Endometrium (tissue), 2 donors: ENCODE measurements at regions not wholly inside any gene's neighbourhood (a gene's known extent, or its start where the extent isn't known, plus 50 kb on each side); places are given as distances from the start of the nearest gene placed in this dataset.
"Not testable (repeated sequence)": the region's sequence is repeated elsewhere in the genome, so short reads cannot be mapped to it uniquely, and the experiment has no call there.

Experiments
- FAIRE-seq: peaks from 2 replicates; lab custom pipeline; 2012; peaks lifted over from hg19 to GRCh38; lab: Jason Lieb, UNC
- donor health status: control.
- donor health status: control.

DNA sequence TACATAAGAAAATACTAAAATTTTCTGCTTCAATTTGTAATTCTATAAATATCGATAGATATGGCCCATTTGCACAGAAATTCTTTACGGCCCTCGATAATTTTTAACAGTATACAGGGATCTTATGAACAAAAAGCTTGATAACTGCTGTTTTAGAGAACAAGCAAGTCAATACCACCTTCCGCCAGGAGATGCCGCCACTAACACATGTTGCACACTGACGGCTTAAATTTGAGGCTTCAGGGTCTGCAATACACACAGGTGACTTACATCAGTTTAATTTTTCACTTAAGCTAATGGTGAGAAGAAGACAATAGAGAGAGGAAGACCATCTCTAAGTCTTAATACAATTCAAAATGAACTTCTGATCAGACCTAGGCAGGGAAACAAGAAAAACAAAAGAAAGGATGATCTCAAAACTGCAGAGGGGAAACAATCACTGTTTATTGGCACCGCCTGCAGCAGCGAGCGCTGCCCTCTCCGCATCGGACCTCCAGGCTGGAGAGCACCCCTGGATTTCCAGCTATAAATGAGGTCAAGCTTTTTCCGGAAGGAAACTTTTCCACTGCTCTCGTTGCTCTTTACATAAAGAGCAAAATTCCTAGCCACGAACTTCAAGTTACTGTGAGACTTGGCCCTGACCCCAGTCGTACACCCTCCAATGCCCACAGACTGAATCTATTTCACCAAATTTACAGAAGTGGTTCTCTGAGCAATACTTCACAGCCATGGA, 53.9 kb downstream of the OTOR start:
- peak; percentile 31 for FAIRE-seq

- no peak for FAIRE-seq
Observed at GRCh38 chr20:16802652-16802935, 54.4 kb downstream of the OTOR start.

GRCh38 chr20:16803965-16804792, 56.0 kb downstream of the OTOR start:
- no peak for FAIRE-seq

DNA sequence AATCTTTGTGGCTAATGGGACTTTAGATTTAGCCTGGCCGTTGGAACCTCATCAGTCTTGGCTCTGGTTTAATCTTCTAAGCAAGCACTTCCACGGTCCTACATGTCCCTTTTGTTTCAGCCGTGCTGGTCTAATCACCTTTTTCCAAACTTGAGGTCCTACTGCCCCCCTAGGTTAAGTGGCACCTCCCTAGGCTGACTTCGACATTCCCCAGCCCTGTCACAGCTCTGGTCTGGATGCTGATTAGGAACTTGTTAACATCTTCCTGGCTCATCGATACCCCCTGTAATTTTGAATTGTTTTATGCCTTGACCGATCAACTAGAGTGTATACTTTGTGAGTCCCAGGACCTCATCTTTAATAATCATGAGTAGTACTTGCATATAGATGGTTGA, 56.6 kb downstream of the OTOR start:
- FAIRE-seq: no peak

DNA sequence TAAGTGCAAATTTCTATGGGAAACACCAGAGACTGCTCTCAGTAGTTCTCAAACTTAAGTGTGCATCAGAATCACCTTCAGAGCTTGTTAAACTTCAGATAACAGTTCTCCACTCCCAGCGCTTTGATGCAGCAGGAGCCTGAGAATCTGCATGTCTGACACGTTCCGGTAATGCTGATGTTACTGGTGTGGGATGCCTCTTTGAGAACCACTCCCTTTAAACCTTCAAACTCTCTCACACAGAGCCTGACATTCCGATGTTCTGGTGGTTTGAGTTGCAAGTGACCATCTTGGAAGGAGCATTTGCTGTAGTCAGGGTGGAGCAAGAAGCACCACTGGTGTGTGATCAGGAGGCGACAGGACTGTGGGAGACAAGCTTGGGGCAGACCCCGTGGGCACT, 57.9 kb downstream of the OTOR start:
- FAIRE-seq: no peak

GRCh38 chr20:16806886-16807285, 58.7 kb downstream of the OTOR start:
- FAIRE-seq: no peak

GRCh38 chr20:16808796-16809195, 60.6 kb downstream of the OTOR start:
- no peak for FAIRE-seq

- no peak for FAIRE-seq
Observed at GRCh38 chr20:16810216-16810615, 62.1 kb downstream of the OTOR start.

DNA sequence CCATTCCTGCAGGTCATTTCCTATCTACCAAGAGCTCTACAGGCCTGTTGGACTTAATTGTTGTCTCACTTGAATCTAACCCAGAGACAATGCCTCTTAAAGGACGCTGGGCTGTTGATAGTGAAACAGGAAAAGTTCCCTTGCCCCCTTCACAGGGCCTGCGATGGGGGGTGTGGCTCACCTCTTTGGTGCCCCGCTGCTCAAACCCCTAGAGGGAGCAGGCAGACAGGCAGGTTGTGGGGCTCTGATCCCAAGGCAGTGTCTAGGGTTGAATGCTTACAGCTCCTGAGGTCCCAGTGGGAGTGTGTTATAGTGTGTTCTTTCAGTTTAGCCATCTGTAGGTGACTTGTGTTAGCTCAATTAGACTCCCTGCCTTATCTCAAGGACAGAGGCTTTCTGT, 68.0 kb downstream of the OTOR start:
- FAIRE-seq: no peak

DNA sequence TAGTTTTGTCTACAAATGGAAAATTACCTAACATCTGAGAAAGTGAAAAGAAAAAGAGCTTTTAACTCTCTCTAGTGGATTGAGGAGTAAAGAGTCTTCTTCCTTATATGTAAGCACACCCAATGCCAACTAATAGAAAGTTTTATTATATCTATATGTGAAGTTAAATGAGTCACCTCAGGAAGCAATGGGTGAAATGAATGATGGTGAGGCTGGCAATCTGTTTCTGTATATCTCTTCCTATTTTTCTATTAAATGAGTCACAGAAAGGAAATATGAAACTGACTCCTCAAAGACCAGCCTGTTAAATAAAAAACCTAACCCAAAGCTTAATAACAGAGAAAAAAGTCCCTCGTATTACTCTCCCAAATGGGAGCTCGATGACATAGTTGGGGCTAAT, 71.3 kb downstream of the OTOR start:
- FAIRE-seq: no peak

- FAIRE-seq: no peak
Observed at GRCh38 chr20:16821211-16822089, 73.3 kb downstream of the OTOR start.

- no peak for FAIRE-seq
Observed at GRCh38 chr20:16824664-16825063, 76.5 kb downstream of the OTOR start.

DNA sequence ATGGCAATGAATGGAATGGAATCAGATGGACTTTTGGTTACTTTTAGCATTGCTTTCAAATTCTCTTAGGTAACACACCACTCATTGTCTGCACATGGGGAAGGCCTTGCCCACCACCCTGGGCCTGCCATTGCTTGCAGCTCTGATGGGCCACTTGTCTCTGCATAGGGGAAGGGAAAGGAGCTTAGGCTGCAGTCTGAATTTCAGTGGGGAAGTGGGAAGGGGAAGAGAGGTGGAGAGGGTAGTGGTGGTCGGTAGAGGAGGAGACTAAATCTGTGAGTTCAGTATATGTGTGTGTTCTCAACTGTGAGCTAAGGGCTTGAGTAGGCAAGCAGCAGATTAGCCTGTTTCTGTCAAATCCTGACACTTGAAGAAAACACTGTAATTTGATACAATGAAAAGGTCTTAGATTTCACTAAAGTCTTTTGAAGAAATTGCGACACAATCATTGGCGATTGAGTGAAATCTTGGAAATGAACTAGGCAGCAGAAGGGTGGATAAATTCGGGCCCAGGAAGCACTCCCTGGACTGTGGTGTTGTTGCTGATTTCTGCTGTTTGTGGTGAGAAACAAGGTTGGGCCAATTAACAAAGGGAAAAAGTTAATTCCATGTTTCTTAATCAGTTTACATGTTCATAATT, 80.6 kb downstream of the OTOR start:
- no peak for FAIRE-seq

DNA sequence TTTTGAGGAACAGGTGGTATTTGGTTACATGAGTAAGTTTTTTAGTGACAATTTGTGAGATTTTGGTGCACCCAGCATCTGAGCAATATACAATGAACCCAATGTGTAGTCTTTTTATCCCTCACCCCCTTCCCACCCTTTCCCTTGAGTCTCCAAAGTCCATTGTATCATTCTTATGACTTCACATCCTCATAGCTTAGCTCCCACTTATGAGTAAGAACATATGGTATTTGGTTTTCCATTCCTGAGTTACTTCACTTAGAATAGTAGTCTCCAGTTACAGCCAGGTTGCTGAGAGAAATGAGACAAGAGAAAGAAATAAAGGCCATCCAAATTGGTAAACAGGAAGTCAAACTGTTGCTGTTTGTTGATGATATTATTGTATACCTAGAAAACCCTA, 87.5 kb downstream of the OTOR start:
- FAIRE-seq: not testable (repeated sequence)

GRCh38 chr20:16842486-16843120, 94.4 kb downstream of the OTOR start:
- FAIRE-seq: no peak

GRCh38 chr20:16844406-16844805, 96.2 kb downstream of the OTOR start:
- no peak for FAIRE-seq

DNA sequence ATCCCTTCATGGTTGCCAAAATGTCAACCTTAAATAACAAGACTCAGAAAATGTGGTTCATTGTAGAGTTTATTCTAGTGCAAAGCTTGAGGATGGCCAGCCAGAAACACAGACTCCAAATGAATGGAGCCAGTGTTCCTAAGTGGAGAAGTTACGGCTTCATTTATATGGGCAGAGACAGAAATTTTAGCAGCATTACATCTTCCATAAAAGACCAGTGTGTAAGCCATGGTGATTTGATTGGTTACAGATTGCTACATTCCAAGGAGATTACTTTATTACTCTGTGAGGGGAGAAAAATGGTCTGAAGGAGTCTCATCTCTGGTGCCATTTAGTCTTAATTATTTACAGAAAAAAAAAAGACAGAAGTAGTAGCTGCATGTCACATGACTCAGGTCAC, 97.8 kb downstream of the OTOR start:
- no peak for FAIRE-seq

- no peak for FAIRE-seq
Observed at GRCh38 chr20:16848061-16848460, 99.9 kb downstream of the OTOR start.

DNA sequence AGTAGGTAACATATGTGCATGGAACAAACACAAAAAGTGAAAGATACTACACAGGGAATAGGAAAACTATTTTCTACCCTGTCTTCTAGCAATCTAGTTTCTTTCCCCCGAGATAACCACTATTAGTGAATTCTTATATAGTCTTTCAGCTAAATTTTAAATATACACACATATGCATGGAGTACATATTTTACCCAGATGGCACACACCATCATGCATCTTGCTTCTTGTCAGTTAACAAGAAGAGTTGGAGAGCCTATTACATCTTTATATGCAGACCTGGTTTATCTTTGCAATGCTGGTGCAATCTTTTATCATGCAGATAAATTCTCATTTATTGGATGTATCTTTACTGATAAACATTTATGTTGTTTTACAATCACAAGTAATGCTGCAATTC, 100.4 kb downstream of the OTOR start:
- no peak for FAIRE-seq

DNA sequence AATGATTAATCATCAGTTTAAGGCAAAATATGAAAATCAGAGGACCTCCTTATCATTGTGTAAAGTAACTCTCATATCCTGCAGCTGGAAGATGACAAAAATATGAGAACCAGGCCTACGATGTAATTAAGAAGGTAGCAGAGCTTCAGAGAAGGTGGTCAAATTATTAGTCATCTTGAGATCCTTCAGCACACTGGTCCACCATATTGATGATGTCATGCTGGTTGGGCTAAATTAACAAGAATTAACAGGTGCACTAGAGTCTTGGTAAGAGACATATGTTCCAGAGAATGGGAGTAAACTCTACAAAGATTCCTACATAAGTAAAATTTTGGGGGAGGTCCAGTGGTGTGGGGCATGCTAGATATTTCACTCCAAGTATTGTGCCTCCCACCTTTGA, 112.8 kb downstream of the OTOR start:
- FAIRE-seq: no peak

- FAIRE-seq: no peak
Observed at GRCh38 chr20:16861708-16862107, 113.5 kb downstream of the OTOR start.

- no peak for FAIRE-seq
Observed at GRCh38 chr20:16863303-16863702, 115.1 kb downstream of the OTOR start.
